Uterus (tissue), 2 donors: ENCODE measurements at regions not wholly inside any gene's neighbourhood (a gene's known extent, or its start where the extent isn't known, plus 50 kb on each side); places are given as distances from the start of the nearest gene placed in this dataset.

Experiments used
- CTCF ChIP-seq, 4 experiments: fragments of 200-600 bp in 2 of 4; fragments of 450-650 bp in 2 of 4; sonication (generic) in 2 of 4; IDR thresholded peaks; one replicate each; pipeline ENCODE4 v1.5.1; 2016 to 2019; ENCODE audit warnings: antibody characterized with exemption in 4 of 4, mild to moderate bottlenecking in 2 of 4, moderate library complexity in 1 of 4
- POLR2A ChIP-seq, 2 donors: fragments of 450-650 bp; IDR thresholded peaks; one replicate each; pipeline ENCODE4 v1.6.1; 2016; ENCODE audit warnings: antibody characterized with exemption in 2 of 2, mild to moderate bottlenecking in 1 of 2, moderate library complexity in 1 of 2

GRCh38 chr20:22819112-22819511 lies 216.0 kb upstream of the SSTR4 start:
- no peak for TF ChIP-seq CTCF (IDR thresholded peaks at IDR 0.05)
- no peak for TF ChIP-seq POLR2A (IDR thresholded peaks at IDR 0.05)
